Hepatocyte (in vitro differentiated cells): ENCODE measurements at regions not wholly inside any gene's neighbourhood (a gene's known extent, or its start where the extent isn't known, plus 50 kb on each side); places are given as distances from the start of the nearest gene placed in this dataset.
A peak's percentile ranks its signal among the peaks of the same experiment; 100 is the strongest.

Source experiments
- DNase-seq: peaks from one replicate; pipeline ENCODE4 v3.0.0-alpha.2; 2016; ENCODE audit warnings: low spot score
- H2AFZ ChIP-seq: fragments of 200-600 bp; sonication (generic); 2 replicates; pipeline ENCODE4 v1.6.0; 2016; ENCODE audit warnings: antibody characterized with exemption, mild to moderate bottlenecking
- H3K27ac ChIP-seq: fragments of 200-600 bp; sonication (generic); 2 replicates; pipeline ENCODE4 v1.5.1; 2016; ENCODE audit warnings: mild to moderate bottlenecking
- H3K27me3 ChIP-seq: fragments of 200-600 bp; sonication (generic); 2 replicates; pipeline ENCODE4 v1.6.1; 2016
- H3K36me3 ChIP-seq: fragments of 200-600 bp; sonication (generic); replicated peaks from 2 replicates; pipeline ENCODE4 v1.5.1; 2016; ENCODE audit warnings: low read depth; ENCODE audit not compliant: insufficient read depth
- H3K4me1 ChIP-seq: fragments of 200-600 bp; sonication (generic); 2 replicates; pipeline ENCODE4 v1.5.1; 2016; ENCODE audit warnings: mild to moderate bottlenecking, moderate library complexity; ENCODE audit not compliant: insufficient read depth
- H3K4me2 ChIP-seq: fragments of 200-600 bp; sonication (generic); 2 replicates; pipeline ENCODE4 v1.6.0; 2016
- H3K4me3 ChIP-seq: fragments of 200-600 bp; sonication (generic); 2 replicates; pipeline ENCODE4 v1.5.1; 2016; ENCODE audit warnings: mild to moderate bottlenecking
- H3K79me2 ChIP-seq: fragments of 200-600 bp; sonication (generic); 2 replicates; pipeline ENCODE4 v1.6.0; 2017; ENCODE audit warnings: mild to moderate bottlenecking
- H3K9me2 ChIP-seq: fragments of 200-600 bp; sonication (generic); replicated peaks from 2 replicates; pipeline ENCODE4 v1.6.0; 2017; ENCODE audit warnings: mild to moderate bottlenecking; ENCODE audit not compliant: insufficient read depth
- H3K9me3 ChIP-seq: fragments of 200-600 bp; sonication (generic); 2 replicates; pipeline ENCODE4 v1.5.1; 2016; ENCODE audit warnings: low read depth, mild to moderate bottlenecking
- H4K20me1 ChIP-seq: fragments of 200-600 bp; sonication (generic); 2 replicates; pipeline ENCODE4 v1.6.0; 2016; ENCODE audit warnings: mild to moderate bottlenecking; ENCODE audit not compliant: insufficient read depth, poor library complexity, severe bottlenecking
- CTCF ChIP-seq: fragments of 200-600 bp; sonication (generic); IDR thresholded peaks from 2 replicates; pipeline ENCODE4 v1.5.1; 2016; ENCODE audit warnings: antibody characterized with exemption, mild to moderate bottlenecking; ENCODE audit not compliant: poor library complexity
- EZH2 ChIP-seq: fragments of 200-600 bp; sonication (generic); IDR thresholded peaks from 2 replicates; pipeline ENCODE4 v1.6.1; 2016; ENCODE audit warnings: antibody characterized with exemption, mild to moderate bottlenecking, borderline replicate concordance
- EZH2phosphoT487 ChIP-seq: fragments of 200-600 bp; sonication (generic); IDR thresholded peaks from one replicate; pipeline ENCODE4 v1.6.1; 2018; ENCODE audit warnings: antibody characterized with exemption, mild to moderate bottlenecking, low read depth, moderate library complexity; ENCODE audit not compliant: unreplicated experiment, severe bottlenecking
- WGBS: methylation state at CpG from one replicate; pipeline ENCODE4 v1.1.6; 2016; ENCODE audit warnings: low lambda C conversion rate; ENCODE audit errors: missing lambda C conversion rate; 5-methylcytosine and 5-hydroxymethylcytosine counted together

- Histone ChIP-seq H3K36me3 (no peaks in the 10 kb centered on the region), H3K9me2 (no peaks in the 10 kb centered on the region), H3K4me2 (no peak overlapping the region), H2AFZ (no peak overlapping the region), H3K27me3 (no peaks in the 10 kb centered on the region), H4K20me1 (no peaks in the 10 kb centered on the region), H3K9me3 (no peaks in the 10 kb centered on the region), H3K4me3 (no peak overlapping the region), H3K27ac (peak overlapping the region; percentile 80), H3K4me1 (peaks cover 20% of the 10 kb centered on the region), H3K79me2 (no peaks in the 10 kb centered on the region)
- 64% methylated on average over 4 of the region's 4 CpGs for WGBS
- no peak for TF ChIP-seq EZH2
- no peak for TF ChIP-seq EZH2phosphoT487
- TF ChIP-seq CTCF: no peak
- peak; percentile 70 for DNase-seq
Measured at GRCh38 chrX:13432414-13433297, 112.8 kb upstream of the ATXN3L start.

- TF ChIP-seq EZH2phosphoT487: no peak
- TF ChIP-seq EZH2: no peak
- TF ChIP-seq CTCF: no peak
- 98% methylated on average over 6 of the region's 6 CpGs for WGBS
- Histone ChIP-seq H3K4me1 (peaks cover 20% of the 10 kb centered on the region), H3K79me2 (no peaks in the 10 kb centered on the region), H3K36me3 (no peaks in the 10 kb centered on the region), H2AFZ (no peak overlapping the region), H3K9me2 (no peaks in the 10 kb centered on the region), H3K27ac (no peak overlapping the region), H4K20me1 (no peaks in the 10 kb centered on the region), H3K4me3 (no peak overlapping the region), H3K9me3 (no peaks in the 10 kb centered on the region), H3K27me3 (no peaks in the 10 kb centered on the region), H3K4me2 (no peak overlapping the region)
- DNase-seq: no peak
Measured at GRCh38 chrX:13430136-13430827, 110.4 kb upstream of the ATXN3L start.

- no peaks in the 10 kb centered on the region for H3K9me3 ChIP-seq
- H3K36me3 ChIP-seq: no peaks in the 10 kb centered on the region
- no peak overlapping the region for H2AFZ ChIP-seq
- no peak overlapping the region for H3K4me3 ChIP-seq
- H3K4me2 ChIP-seq: no peak overlapping the region
- H3K4me1 ChIP-seq: peaks cover 17% of the 10 kb centered on the region
- TF ChIP-seq EZH2 (no peak), EZH2phosphoT487 (no peak), CTCF (no peak)
- H3K27ac ChIP-seq: peak overlapping the region; percentile 13
- H4K20me1 ChIP-seq: no peaks in the 10 kb centered on the region
- H3K79me2 ChIP-seq: no peaks in the 10 kb centered on the region
- peak; percentile 11 for DNase-seq
- 46% methylated on average over 5 of the region's 5 CpGs for WGBS
- no peaks in the 10 kb centered on the region for H3K27me3 ChIP-seq
- H3K9me2 ChIP-seq: no peaks in the 10 kb centered on the region
Measured at GRCh38 chrX:13428053-13428786, 108.4 kb upstream of the ATXN3L start.
